IMR-90 (cell line): ENCODE measurements at regions not wholly inside any gene's neighbourhood (a gene's known extent, or its start where the extent isn't known, plus 50 kb on each side); places are given as distances from the start of the nearest gene placed in this dataset.
A peak's percentile ranks its signal among the peaks of the same experiment; 100 is the strongest.

Experiments used
- ATAC-seq: fragments of 200-7000 bp; cut with Tn5 transposase; 2 replicates; pipeline ENCODE4 v1.9.1; 2020; ENCODE audit warnings: low read depth, mild to moderate bottlenecking, moderate library complexity
- BruUV-seq: library from RNA; stranded (reverse); fragments of 400-500 nt; replicated peaks from 2 replicates; lab custom pipeline; 2021; lab: Mats Ljungman, UMichigan
- CTCF ChIA-PET: fragments of 300-600 bp; formaldehyde crosslinking; extraction: SDS; loops from one replicate; lab custom pipeline; 2021; ENCODE audit warnings: antibody characterized with exemption; lab: Yijun Ruan, JAX
- POLR2A ChIA-PET: fragments of 300-600 bp; sonication (Branson Sonifier 250); formaldehyde crosslinking; loops from one replicate; lab custom pipeline; 2022; ENCODE audit warnings: antibody characterized with exemption; ENCODE audit not compliant: unreplicated experiment; lab: Charles Lee
- DNase-seq: peaks from one replicate; pipeline ENCODE4 v3.0.0; 2013
- H2AFZ ChIP-seq: replicated peaks from 2 replicates; pipeline ENCODE3; 2013; ENCODE audit warnings: low read length, mild to moderate bottlenecking; ENCODE audit not compliant: poor library complexity
- H2AK5ac ChIP-seq: 2 replicates; pipeline ENCODE4 v1.6.1; 2013; ENCODE audit warnings: low read depth, low read length, inconsistent platforms
- H2AK9ac ChIP-seq: replicated peaks from 2 replicates; pipeline ENCODE3; 2013; ENCODE audit warnings: mild to moderate bottlenecking, low read depth, low read length, moderate library complexity; ENCODE audit not compliant: poor library complexity
- H2BK120ac ChIP-seq: 2 replicates; pipeline ENCODE4 v1.6.1; 2013; ENCODE audit warnings: low read depth, low read length, inconsistent platforms
- H2BK15ac ChIP-seq: 3 replicates; pipeline ENCODE4 v1.6.1; 2013; ENCODE audit warnings: low read depth, low read length, inconsistent platforms
- H2BK20ac ChIP-seq: 2 replicates; pipeline ENCODE4 v1.6.1; 2013; ENCODE audit warnings: low read depth, mild to moderate bottlenecking, inconsistent platforms, low read length, moderate library complexity
- H2BK5ac ChIP-seq: 2 replicates; pipeline ENCODE4 v1.6.1; 2013; ENCODE audit warnings: mild to moderate bottlenecking, low read depth, low read length, inconsistent platforms; ENCODE audit not compliant: poor library complexity, severe bottlenecking
- H3K14ac ChIP-seq: replicated peaks from 2 replicates; pipeline ENCODE4 v1.6.1; 2013; ENCODE audit warnings: low read depth, low read length, inconsistent platforms
- H3K18ac ChIP-seq: 2 replicates; pipeline ENCODE4 v1.6.1; 2013; ENCODE audit warnings: low read depth, low read length, control low read depth
- H3K23ac ChIP-seq: 2 replicates; pipeline ENCODE4 v1.6.1; 2013; ENCODE audit warnings: low read depth, low read length, inconsistent platforms
- H3K27ac ChIP-seq: 2 replicates; pipeline ENCODE4 v1.5.1; 2013; ENCODE audit warnings: mild to moderate bottlenecking, control low read depth, low read length; ENCODE audit not compliant: insufficient read depth
- H3K27me3 ChIP-seq: 2 replicates; pipeline ENCODE4 v1.6.1; 2013; ENCODE audit warnings: low read length; ENCODE audit not compliant: control insufficient read depth, insufficient read depth
- H3K36me3 ChIP-seq: 2 replicates; pipeline ENCODE4 v1.6.1; 2013; ENCODE audit warnings: low read length, mixed read lengths; ENCODE audit not compliant: control insufficient read depth, insufficient read depth
- H3K4ac ChIP-seq: 2 replicates; pipeline ENCODE4 v1.6.1; 2013; ENCODE audit warnings: low read depth, low read length, inconsistent platforms
- H3K4me1 ChIP-seq: 2 replicates; pipeline ENCODE4 v1.6.1; 2013; ENCODE audit warnings: low read length, mixed read lengths; ENCODE audit not compliant: control insufficient read depth, insufficient read depth
- H3K4me2 ChIP-seq: 2 replicates; pipeline ENCODE4 v1.6.1; 2013; ENCODE audit warnings: low read depth, mild to moderate bottlenecking, control low read depth, low read length, moderate library complexity
- H3K4me3 ChIP-seq: 2 replicates; pipeline ENCODE4 v1.5.1; 2013; ENCODE audit warnings: low read depth, mild to moderate bottlenecking, control low read depth, low read length, moderate library complexity; ENCODE audit not compliant: insufficient read depth
- H3K56ac ChIP-seq: 2 replicates; pipeline ENCODE4 v1.6.1; 2013; ENCODE audit warnings: low read length, inconsistent platforms; ENCODE audit not compliant: insufficient read depth; ENCODE audit errors: extremely low read depth
- H3K79me1 ChIP-seq, 2 experiments: 2 replicates each; pipeline ENCODE4 v1.6.1; 2013; ENCODE audit warnings: low read length in 2 of 2, inconsistent platforms in 1 of 2, low read depth in 1 of 2
- H3K9ac ChIP-seq: 2 replicates; pipeline ENCODE4 v1.6.1; 2013; ENCODE audit warnings: low read depth, low read length, control low read depth
- H3K9me1 ChIP-seq: 2 replicates; pipeline ENCODE4 v1.6.1; 2013; ENCODE audit warnings: low read length, inconsistent platforms; ENCODE audit not compliant: insufficient read depth
- H3K9me3 ChIP-seq: 2 replicates; pipeline ENCODE4 v1.6.1; 2013; ENCODE audit warnings: low read length; ENCODE audit not compliant: control insufficient read depth, insufficient read depth
- H4K20me1 ChIP-seq: 2 replicates; pipeline ENCODE4 v1.6.1; 2013; ENCODE audit warnings: low read length, inconsistent platforms; ENCODE audit not compliant: insufficient read depth
- H4K5ac ChIP-seq: 2 replicates; pipeline ENCODE4 v1.6.1; 2013; ENCODE audit warnings: mild to moderate bottlenecking, low read depth, low read length, control low read depth
- H4K8ac ChIP-seq, 2 experiments: 2 replicates each; pipeline ENCODE4 v1.6.1; 2013; ENCODE audit warnings: low read depth in 2 of 2, low read length in 2 of 2, control low read depth in 1 of 2, inconsistent platforms in 1 of 2
- H4K91ac ChIP-seq: 2 replicates; pipeline ENCODE4 v1.6.1; 2013; ENCODE audit warnings: low read depth, low read length, inconsistent platforms; ENCODE audit not compliant: insufficient read depth
- BHLHE40 ChIP-seq: fragments of 150-350 bp; IDR thresholded peaks from 2 replicates; pipeline ENCODE4 v1.6.1; 2016; ENCODE audit warnings: mild to moderate bottlenecking, low read depth, low read length
- CEBPB ChIP-seq: IDR thresholded peaks from 2 replicates; pipeline ENCODE4 v1.6.1; 2012; ENCODE audit warnings: low read depth, low read length, improper control_type of control experiment
- CHD1 ChIP-seq: IDR thresholded peaks from 2 replicates; pipeline ENCODE4 v1.6.1; 2012; ENCODE audit warnings: low read depth, low read length, improper control_type of control experiment
- CTCF ChIP-seq: conservative IDR thresholded peaks from 2 replicates; pipeline ENCODE4 v1.5.1; 2012; ENCODE audit warnings: mild to moderate bottlenecking, low read depth, low read length, improper control_type of control experiment
- ELK1 ChIP-seq: fragments of 150-350 bp; IDR thresholded peaks from 2 replicates; pipeline ENCODE4 v1.6.1; 2016; ENCODE audit warnings: low read depth, mild to moderate bottlenecking, low read length, moderate library complexity, borderline replicate concordance
- FOS ChIP-seq: fragments of 150-350 bp; IDR thresholded peaks from 2 replicates; pipeline ENCODE4 v1.6.1; 2016; ENCODE audit warnings: low read depth, low read length
- MAFK ChIP-seq: IDR thresholded peaks from 2 replicates; pipeline ENCODE4 v1.6.1; 2012; ENCODE audit warnings: low read depth, low read length, improper control_type of control experiment
- MAZ ChIP-seq: IDR thresholded peaks from 2 replicates; pipeline ENCODE4 v1.6.1; 2012; ENCODE audit warnings: low read depth, mild to moderate bottlenecking, low read length, improper control_type of control experiment, moderate library complexity, borderline replicate concordance
- MXI1 ChIP-seq: IDR thresholded peaks from 2 replicates; pipeline ENCODE4 v1.6.1; 2012; ENCODE audit warnings: low read depth, mild to moderate bottlenecking, low read length, moderate library complexity, borderline replicate concordance
- POLR2A ChIP-seq: IDR thresholded peaks from 2 replicates; pipeline ENCODE4 v1.6.1; 2012; ENCODE audit warnings: mild to moderate bottlenecking, low read depth, low read length
- RAD21 ChIP-seq: IDR thresholded peaks from 2 replicates; pipeline ENCODE4 v1.6.1; 2012; ENCODE audit warnings: low read length, improper control_type of control experiment
- RCOR1 ChIP-seq: IDR thresholded peaks from 2 replicates; pipeline ENCODE4 v1.6.1; 2012; ENCODE audit warnings: mild to moderate bottlenecking, low read length, improper control_type of control experiment; ENCODE audit not compliant: insufficient replicate concordance
- SMC3 ChIP-seq: fragments of 150-350 bp; IDR thresholded peaks from 2 replicates; pipeline ENCODE4 v1.6.1; 2016; ENCODE audit warnings: low read depth, mild to moderate bottlenecking, antibody characterized with exemption, low read length, moderate library complexity
- USF2 ChIP-seq: fragments of 150-350 bp; IDR thresholded peaks from 2 replicates; pipeline ENCODE4 v1.6.1; 2017; ENCODE audit warnings: mild to moderate bottlenecking, antibody characterized with exemption, low read length, low read depth
- WGBS, 2 experiments: methylation state at CpG; one replicate each; pipeline versions ENCODE4 v1.1.5 to v1.1.7; 2013; ENCODE audit warnings: missing lambda C conversion rate in 2 of 2; ENCODE audit not compliant: insufficient read length in 1 of 2; ENCODE audit errors: extremely low coverage in 2 of 2; 5-methylcytosine and 5-hydroxymethylcytosine counted together
- dilution Hi-C: fragments of 300-500 bp; cut with HindIII; formaldehyde crosslinking; loops from one replicate; pipeline ENCODE4 v1.14.3; 2018; ENCODE audit warnings: low sequenced_read_pairs; ENCODE audit not compliant: unreplicated experiment
- in situ Hi-C: fragments of 300-500 bp; cut with MboI; formaldehyde crosslinking; loops from 3 replicates; pipeline ENCODE4 v1.14.3; 2019; ENCODE audit warnings: low sequenced_read_pairs, inconsistent platforms, mixed read lengths
- intact Hi-C: fragments of 100-400 bp; cut with micrococcal nuclease; formaldehyde crosslinking; loops from 2 replicates; pipeline ENCODE4 v1.10.0; 2022

- H2BK5ac ChIP-seq: no peak overlapping the region
- ChIA-PET POLR2A (no interaction called here), CTCF (no interaction called here)
- H2AFZ ChIP-seq: peak overlapping the region; percentile 49
- H3K79me1 ChIP-seq: no peaks in the 10 kb centered on the region; a peak in 1 of 4 replicates
- no peak overlapping the region for H3K23ac ChIP-seq
- H2BK15ac ChIP-seq: 0 out of 3 replicates have a peak overlapping the region, but pooled peaks have one; percentile 52
- peak overlapping the region; percentile 24; the same call in 1 of the 2 replicates for H3K4ac ChIP-seq
- no peak overlapping the region for H3K18ac ChIP-seq
- H3K4me2 ChIP-seq: no peak overlapping the region
- no peaks in the 10 kb centered on the region for H3K9me3 ChIP-seq
- ATAC-seq: no peak
- H3K27ac ChIP-seq: no peak overlapping the region
- no TSS peak for BruUV-seq
- no peak overlapping the region for H4K5ac ChIP-seq
- intact Hi-C loops (loop anchor here (10.0 kb wide), 1 partner anchor 339 kb away; no protein-coding TSS in a partner anchor), in situ Hi-C loops (no loop called here), dilution Hi-C loops (no loop called here)
- no peak overlapping the region for H3K4me3 ChIP-seq
- no peak overlapping the region for H3K9ac ChIP-seq
- no peak overlapping the region for H2AK9ac ChIP-seq
- WGBS, 2 experiments: no CpG with 5 or more reads among the region's 3 CpGs
- no peak overlapping the region for H3K56ac ChIP-seq
- H3K14ac ChIP-seq: no peak overlapping the region
- H3K36me3 ChIP-seq: no peaks in the 10 kb centered on the region
- H2BK20ac ChIP-seq: peak overlapping the region; percentile 67; the same call in 1 of the 2 replicates
- H4K91ac ChIP-seq: peak overlapping the region; percentile 31; the same call in 1 of the 2 replicates
- peak overlapping the region; percentile 37; the same call in 1 of the 2 replicates for H2BK120ac ChIP-seq
- H4K8ac ChIP-seq: no peak overlapping the region
- no peak for DNase-seq
- H3K9me1 ChIP-seq: peaks cover 20% of the 10 kb centered on the region
- H3K27me3 ChIP-seq: no peaks in the 10 kb centered on the region
- peaks cover 21% of the 10 kb centered on the region for H3K4me1 ChIP-seq
- TF ChIP-seq RAD21 (no peak), CEBPB (no peak), SMC3 (no peak), RCOR1 (no peak), FOS (no peak), CTCF (no peak), BHLHE40 (no peak), MXI1 (no peak), MAZ (no peak), CHD1 (no peak), MAFK (no peak), ELK1 (no peak), POLR2A (no peak), USF2 (no peak)
- H4K20me1 ChIP-seq: no peaks in the 10 kb centered on the region
- H2AK5ac ChIP-seq: peak overlapping the region; percentile 79; the same call in 1 of the 2 replicates
These were observed 169.5 kb upstream of the CADM1 start for GRCh38 chr11:115673720-115674119.
